Activated CD4-positive, alpha-beta memory T cell treated with anti-CD3 and anti-CD28 coated beads, Interleukin-2, amount 10 ng/mL, durations not matched to agents 7 days and 5 days (primary cell): ENCODE measurements at regions not wholly inside any gene's neighbourhood (a gene's known extent, or its start where the extent isn't known, plus 50 kb on each side); places are given as distances from the start of the nearest gene placed in this dataset.

Source experiments
- CTCF ChIA-PET: fragments of 350-600 bp; sonication (Branson Sonifier 250); formaldehyde crosslinking; loops from one replicate; lab custom pipeline; 2021; ENCODE audit warnings: antibody characterized with exemption, inconsistent platforms; lab: Charles Lee
- POLR2A ChIA-PET: fragments of 350-600 bp; sonication (Branson Sonifier 250); formaldehyde crosslinking; loops from one replicate; lab custom pipeline; 2021; ENCODE audit warnings: antibody characterized with exemption; lab: Charles Lee
- DNase-seq: peaks from one replicate; pipeline ENCODE4 v3.0.0-alpha.2; 2020
- H3K27ac Mint-ChIP-seq: one replicate; pipeline ENCODE4 v1.8.0; 2021; ENCODE audit warnings: mild to moderate bottlenecking, mixed read lengths
- H3K27me3 Mint-ChIP-seq: one replicate; pipeline ENCODE4 v1.8.0; 2021; ENCODE audit warnings: mixed read lengths
- H3K36me3 Mint-ChIP-seq: one replicate; pipeline ENCODE4 v1.8.0; 2021; ENCODE audit warnings: low read depth, mixed read lengths
- H3K4me1 Mint-ChIP-seq: one replicate; pipeline ENCODE4 v1.8.0; 2021; ENCODE audit warnings: mixed read lengths
- H3K4me3 Mint-ChIP-seq: one replicate; pipeline ENCODE4 v1.8.0; 2021; ENCODE audit warnings: mild to moderate bottlenecking, mixed read lengths
- H3K9me3 Mint-ChIP-seq: one replicate; pipeline ENCODE4 v1.8.0; 2021; ENCODE audit warnings: mixed read lengths

DNA sequence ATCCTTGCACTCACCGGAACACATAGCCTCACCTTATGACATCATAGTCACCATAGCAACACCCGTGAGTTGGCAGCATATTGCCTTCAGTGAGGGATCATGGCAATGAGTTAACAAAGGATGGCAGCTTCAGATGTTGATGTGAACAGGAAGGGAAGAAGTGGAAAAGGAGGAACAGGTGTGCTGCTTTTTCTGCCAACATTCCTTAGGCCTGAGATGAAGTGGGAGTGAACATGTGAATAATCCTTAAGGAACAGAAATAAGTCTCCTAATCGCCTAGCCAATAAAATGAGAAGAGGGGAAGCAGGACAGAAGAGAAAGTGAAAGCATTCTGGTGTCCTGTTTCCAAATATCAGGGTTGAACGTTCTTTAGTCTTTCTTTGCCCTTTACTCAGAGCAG lies 360.0 kb downstream of the BRINP1 start:
- Mint-ChIP-seq H3K4me3 (no peak overlapping the region), H3K27me3 (no peaks in the 10 kb centered on the region), H3K4me1 (no peaks in the 10 kb centered on the region), H3K36me3 (no peaks in the 10 kb centered on the region), H3K27ac (no peak overlapping the region), H3K9me3 (peaks cover 9% of the 10 kb centered on the region)
- DNase-seq, result no peak
- ChIA-PET CTCF (no interaction called here), POLR2A (no interaction called here)

- H3K36me3 Mint-ChIP-seq, result no peaks in the 10 kb centered on the region
- H3K4me3 Mint-ChIP-seq, result no peak overlapping the region
- no peaks in the 10 kb centered on the region for H3K4me1 Mint-ChIP-seq
- ChIA-PET POLR2A (no interaction called here), CTCF (no interaction called here)
- H3K9me3 Mint-ChIP-seq, result peaks cover 5% of the 10 kb centered on the region
- H3K27me3 Mint-ChIP-seq, result no peaks in the 10 kb centered on the region
- no peak overlapping the region for H3K27ac Mint-ChIP-seq
- no peak for DNase-seq
Observed at GRCh38 chr9:119020284-119020683, 349.0 kb downstream of the BRINP1 start.

DNA sequence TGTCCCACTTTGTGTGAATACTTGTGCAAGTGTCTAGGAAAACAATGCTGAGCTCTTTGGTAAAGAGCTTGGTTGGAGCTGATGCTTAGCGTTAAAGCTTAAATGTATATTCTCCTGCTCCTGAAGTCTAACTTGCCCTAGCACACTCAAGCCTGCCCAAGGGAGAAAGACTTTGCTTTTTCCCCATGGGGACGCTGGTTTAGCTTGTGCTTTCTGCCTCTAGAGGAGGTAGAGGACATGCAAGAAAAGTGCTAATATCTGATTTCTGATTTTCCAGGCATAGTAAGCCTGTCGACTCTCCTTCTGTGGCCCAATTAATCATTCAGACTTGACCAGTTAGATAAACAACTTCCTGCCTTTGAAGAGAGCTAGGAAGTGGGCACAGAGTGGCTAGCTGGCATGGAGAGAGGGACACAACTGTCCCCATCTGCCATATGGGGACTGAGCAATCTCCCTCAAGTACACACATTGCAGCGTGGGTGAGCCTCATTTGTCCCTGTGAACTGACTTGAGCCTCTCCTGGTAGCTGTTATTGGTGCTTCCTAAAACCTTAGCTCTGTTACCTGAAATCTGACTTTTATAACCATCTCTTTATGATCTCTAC lies 348.4 kb downstream of the BRINP1 start:
- Mint-ChIP-seq H3K4me1 (no peaks in the 10 kb centered on the region), H3K4me3 (no peak overlapping the region)
- CTCF ChIA-PET, result no interaction called here

GRCh38 chr9:119026120-119026519 lies 343.1 kb downstream of the BRINP1 start:
- no peak overlapping the region for H3K27ac Mint-ChIP-seq
- POLR2A ChIA-PET, result no interaction called here
- H3K4me3 Mint-ChIP-seq, result no peak overlapping the region

More for the DNA sequence above, 348.4 kb downstream of the BRINP1 start:
- POLR2A ChIA-PET, result no interaction called here
- Mint-ChIP-seq H3K27me3 (no peaks in the 10 kb centered on the region), H3K36me3 (no peaks in the 10 kb centered on the region), H3K9me3 (peaks cover 5% of the 10 kb centered on the region), H3K27ac (no peak overlapping the region)
- DNase-seq, result no peak

GRCh38 chr9:119027901-119028699 lies 341.1 kb downstream of the BRINP1 start:
- no peak for DNase-seq
- H3K4me3 Mint-ChIP-seq, result no peak overlapping the region
- ChIA-PET CTCF (no interaction called here), POLR2A (no interaction called here)
- no peaks in the 10 kb centered on the region for H3K36me3 Mint-ChIP-seq
- H3K4me1 Mint-ChIP-seq, result no peaks in the 10 kb centered on the region
- no peak overlapping the region for H3K27ac Mint-ChIP-seq
- no peaks in the 10 kb centered on the region for H3K27me3 Mint-ChIP-seq
- H3K9me3 Mint-ChIP-seq, result peaks cover 3% of the 10 kb centered on the region

More at GRCh38 chr9:119026120-119026519, 343.1 kb downstream of the BRINP1 start:
- Mint-ChIP-seq H3K36me3 (no peaks in the 10 kb centered on the region), H3K27me3 (no peaks in the 10 kb centered on the region), H3K9me3 (peaks cover 3% of the 10 kb centered on the region), H3K4me1 (no peaks in the 10 kb centered on the region)
- CTCF ChIA-PET, result no interaction called here
- no peak for DNase-seq

DNA sequence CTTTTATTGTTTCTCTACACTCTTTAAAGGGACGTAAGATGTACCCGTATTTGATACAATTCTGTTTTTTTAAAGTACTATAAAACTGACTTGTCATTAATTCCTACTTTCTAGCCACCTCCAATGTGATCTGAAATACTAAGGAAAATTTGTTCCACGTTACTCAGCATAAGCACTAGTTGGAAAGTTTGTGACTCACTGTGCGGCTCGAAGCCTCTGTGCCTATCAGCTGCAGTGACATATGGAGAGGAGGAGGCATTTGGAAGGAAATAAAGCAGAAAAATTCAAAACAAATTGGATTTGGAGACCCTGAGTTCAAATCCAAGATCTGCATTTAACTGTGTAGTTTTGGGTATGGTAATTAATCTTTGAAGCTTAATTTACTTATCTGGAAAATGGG lies 339.3 kb downstream of the BRINP1 start:
- POLR2A ChIA-PET, result no interaction called here
- no peak for DNase-seq
- Mint-ChIP-seq H3K36me3 (no peaks in the 10 kb centered on the region), H3K27me3 (no peaks in the 10 kb centered on the region), H3K4me1 (no peaks in the 10 kb centered on the region), H3K4me3 (no peak overlapping the region), H3K27ac (no peak overlapping the region), H3K9me3 (peaks cover 6% of the 10 kb centered on the region)
- CTCF ChIA-PET, result no interaction called here

DNA sequence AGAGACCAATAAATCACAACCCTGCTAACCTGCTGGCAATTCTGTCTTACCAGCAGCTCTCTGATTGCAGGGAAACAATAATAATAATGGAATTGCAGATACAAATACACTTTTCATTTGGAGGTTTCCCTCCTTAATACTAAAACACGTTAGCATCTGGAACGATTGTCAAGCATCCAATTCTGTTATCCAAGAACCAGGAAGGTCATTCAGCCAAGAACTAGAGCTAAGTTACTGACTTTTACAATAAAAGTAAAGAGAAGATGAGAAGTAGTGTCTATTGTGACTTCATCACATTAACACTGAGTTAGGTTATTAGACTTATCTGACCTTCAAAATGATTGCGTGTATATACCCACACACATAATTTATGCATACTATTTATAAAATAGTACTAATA lies 335.6 kb downstream of the BRINP1 start:
- DNase-seq, result no peak
- H3K27ac Mint-ChIP-seq, result no peak overlapping the region
- ChIA-PET CTCF (no interaction called here), POLR2A (no interaction called here)
- H3K27me3 Mint-ChIP-seq, result no peaks in the 10 kb centered on the region
- no peak overlapping the region for H3K4me3 Mint-ChIP-seq
- H3K36me3 Mint-ChIP-seq, result no peaks in the 10 kb centered on the region
- H3K9me3 Mint-ChIP-seq, result peaks cover 13% of the 10 kb centered on the region
- H3K4me1 Mint-ChIP-seq, result no peaks in the 10 kb centered on the region

DNA sequence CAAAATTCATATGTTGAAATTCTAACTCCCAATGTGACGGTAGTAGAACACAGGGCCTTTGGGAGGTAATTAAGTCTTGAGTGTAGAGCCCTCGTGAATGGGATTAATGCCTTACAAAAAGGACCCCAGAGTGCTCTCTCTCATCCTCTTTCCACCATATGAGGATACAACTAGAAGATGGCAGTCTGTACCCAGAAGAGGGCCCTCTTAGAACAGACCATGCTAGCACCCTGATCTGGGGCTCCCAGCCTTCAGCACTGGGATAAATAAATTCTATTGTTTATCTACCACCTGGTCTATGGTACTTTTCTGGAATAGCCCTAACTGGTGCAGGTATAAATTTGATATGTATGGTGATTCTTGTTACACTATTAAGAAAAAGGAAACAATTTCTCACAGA lies 332.3 kb downstream of the BRINP1 start:
- ChIA-PET POLR2A (no interaction called here), CTCF (no interaction called here)
- Mint-ChIP-seq H3K27ac (no peak overlapping the region), H3K9me3 (peaks cover 10% of the 10 kb centered on the region), H3K27me3 (no peaks in the 10 kb centered on the region), H3K4me3 (no peak overlapping the region), H3K36me3 (no peaks in the 10 kb centered on the region), H3K4me1 (no peaks in the 10 kb centered on the region)
- DNase-seq, result no peak

- H3K9me3 Mint-ChIP-seq, result peaks cover 4% of the 10 kb centered on the region
- no peak overlapping the region for H3K4me3 Mint-ChIP-seq
- CTCF ChIA-PET, result no interaction called here
- no peak overlapping the region for H3K27ac Mint-ChIP-seq
- POLR2A ChIA-PET, result no interaction called here
- no peak for DNase-seq
- no peaks in the 10 kb centered on the region for H3K27me3 Mint-ChIP-seq
- no peaks in the 10 kb centered on the region for H3K36me3 Mint-ChIP-seq
- H3K4me1 Mint-ChIP-seq, result no peaks in the 10 kb centered on the region
Observed at GRCh38 chr9:119043996-119044395, 325.2 kb downstream of the BRINP1 start.

DNA sequence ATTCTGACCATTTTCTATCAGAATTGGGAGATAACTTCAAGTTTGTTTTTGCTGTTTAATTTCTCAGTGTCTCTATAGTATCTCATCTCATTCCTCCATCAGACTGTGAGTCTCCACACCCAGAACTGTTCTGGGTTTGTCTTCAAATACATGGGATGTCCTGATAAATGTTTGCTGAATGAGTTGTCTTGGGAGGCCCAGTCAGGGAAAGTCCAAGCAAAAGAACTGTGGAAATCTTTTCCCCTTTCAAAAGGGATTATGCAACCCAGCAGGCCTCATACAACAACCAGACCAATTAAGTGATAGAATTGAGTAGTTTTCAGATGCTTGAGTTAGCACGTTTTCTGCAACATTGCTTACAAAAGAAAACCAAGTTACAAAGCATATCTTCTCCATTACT lies 324.4 kb downstream of the BRINP1 start:
- no peaks in the 10 kb centered on the region for H3K4me1 Mint-ChIP-seq
- no peak overlapping the region for H3K27ac Mint-ChIP-seq
- peaks cover 4% of the 10 kb centered on the region for H3K9me3 Mint-ChIP-seq
- CTCF ChIA-PET, result no interaction called here
- POLR2A ChIA-PET, result no interaction called here
- H3K36me3 Mint-ChIP-seq, result no peaks in the 10 kb centered on the region
- no peaks in the 10 kb centered on the region for H3K27me3 Mint-ChIP-seq
- no peak for DNase-seq
- no peak overlapping the region for H3K4me3 Mint-ChIP-seq

GRCh38 chr9:119047513-119048307 lies 321.5 kb downstream of the BRINP1 start:
- DNase-seq, result no peak
- Mint-ChIP-seq H3K27me3 (no peaks in the 10 kb centered on the region), H3K4me3 (no peak overlapping the region), H3K27ac (no peak overlapping the region), H3K4me1 (no peaks in the 10 kb centered on the region), H3K36me3 (no peaks in the 10 kb centered on the region), H3K9me3 (peaks cover 4% of the 10 kb centered on the region)
- ChIA-PET CTCF (no interaction called here), POLR2A (no interaction called here)

DNA sequence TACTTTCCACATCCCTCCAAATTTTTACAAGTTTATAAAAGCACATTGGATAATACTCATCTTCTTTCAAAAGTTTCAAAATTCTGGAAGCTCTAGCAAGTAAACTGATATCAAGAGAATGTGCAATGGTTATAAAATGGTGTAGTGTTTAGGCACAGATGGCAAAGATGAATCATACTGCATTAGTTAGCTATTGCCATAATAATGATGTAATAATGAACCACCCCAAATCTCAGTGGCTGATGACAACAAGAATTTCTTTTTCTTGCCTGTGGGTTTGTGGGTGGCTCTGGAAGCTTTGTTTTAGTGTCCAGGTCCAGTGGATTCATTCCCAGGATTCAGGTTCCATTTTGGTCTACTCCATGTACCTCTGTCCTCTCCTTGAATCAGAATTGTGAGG lies 319.0 kb downstream of the BRINP1 start:
- H3K4me1 Mint-ChIP-seq, result no peaks in the 10 kb centered on the region
- CTCF ChIA-PET, result no interaction called here
- no peaks in the 10 kb centered on the region for H3K27me3 Mint-ChIP-seq
- POLR2A ChIA-PET, result no interaction called here
- H3K4me3 Mint-ChIP-seq, result no peak overlapping the region
- H3K9me3 Mint-ChIP-seq, result no peaks in the 10 kb centered on the region
- DNase-seq, result no peak
- no peak overlapping the region for H3K27ac Mint-ChIP-seq
- no peaks in the 10 kb centered on the region for H3K36me3 Mint-ChIP-seq

GRCh38 chr9:119052339-119053030 lies 316.8 kb downstream of the BRINP1 start:
- Mint-ChIP-seq H3K36me3 (no peaks in the 10 kb centered on the region), H3K27me3 (no peaks in the 10 kb centered on the region), H3K4me1 (no peaks in the 10 kb centered on the region), H3K4me3 (no peak overlapping the region), H3K27ac (no peak overlapping the region), H3K9me3 (no peaks in the 10 kb centered on the region)
- no peak for DNase-seq
- ChIA-PET CTCF (no interaction called here), POLR2A (no interaction called here)
